Omental fat pad (tissue), 3 donors: ENCODE measurements at regions not wholly inside any gene's neighbourhood (a gene's known extent, or its start where the extent isn't known, plus 50 kb on each side); places are given as distances from the start of the nearest gene placed in this dataset.

ENCODE experiments used
- ATAC-seq: fragments of 150-250 bp; one replicate; pipeline ENCODE4 v1.9.1; 2016; ENCODE audit warnings: mild to moderate bottlenecking, moderate library complexity; ENCODE audit not compliant: low FRiP score
- DNase-seq: peaks from one replicate; pipeline ENCODE4 v3.0.0-alpha.2; 2019; ENCODE audit warnings: low spot score
- TF ChIP-seq, protein P1 (sequence below), 3 donors: fragments of 450-650 bp; IDR thresholded peaks; one replicate each; pipeline ENCODE4 v1.5.1; 2016 to 2017; ENCODE audit warnings: antibody characterized with exemption in 3 of 3, mild to moderate bottlenecking in 3 of 3, moderate library complexity in 2 of 3

DNA sequence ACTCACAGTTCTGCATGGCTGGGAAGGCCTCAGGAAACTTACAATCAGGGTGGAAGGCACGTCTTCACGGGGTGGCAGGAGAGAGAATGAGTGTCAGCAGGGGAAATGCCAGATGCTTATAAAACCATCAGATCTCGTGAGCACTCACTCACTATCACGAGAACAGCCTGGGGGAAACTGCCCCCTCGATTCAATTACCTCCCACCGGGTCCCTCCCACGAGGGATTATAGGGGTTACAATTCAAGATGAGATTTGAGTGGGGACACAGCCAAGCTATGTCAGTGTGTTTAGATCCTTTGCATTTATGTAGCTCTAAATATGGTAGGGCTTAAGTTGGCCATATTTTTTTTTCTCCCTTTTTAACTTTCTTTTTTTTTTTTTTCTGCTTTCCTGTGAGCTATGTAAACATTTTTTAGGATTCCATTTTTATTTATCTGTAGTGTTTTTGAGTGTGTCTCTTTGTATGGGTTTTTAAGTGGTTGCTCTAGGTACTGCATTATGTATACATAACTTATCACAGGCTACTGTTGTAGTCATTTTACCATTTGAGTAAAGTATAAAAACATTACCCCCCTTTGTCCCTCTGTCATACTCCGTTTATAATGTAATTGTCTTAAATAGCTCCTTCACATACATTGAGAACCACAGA lies 79.0 kb downstream of the ADRA2C start:
- TF ChIP-seq, protein P1, sequence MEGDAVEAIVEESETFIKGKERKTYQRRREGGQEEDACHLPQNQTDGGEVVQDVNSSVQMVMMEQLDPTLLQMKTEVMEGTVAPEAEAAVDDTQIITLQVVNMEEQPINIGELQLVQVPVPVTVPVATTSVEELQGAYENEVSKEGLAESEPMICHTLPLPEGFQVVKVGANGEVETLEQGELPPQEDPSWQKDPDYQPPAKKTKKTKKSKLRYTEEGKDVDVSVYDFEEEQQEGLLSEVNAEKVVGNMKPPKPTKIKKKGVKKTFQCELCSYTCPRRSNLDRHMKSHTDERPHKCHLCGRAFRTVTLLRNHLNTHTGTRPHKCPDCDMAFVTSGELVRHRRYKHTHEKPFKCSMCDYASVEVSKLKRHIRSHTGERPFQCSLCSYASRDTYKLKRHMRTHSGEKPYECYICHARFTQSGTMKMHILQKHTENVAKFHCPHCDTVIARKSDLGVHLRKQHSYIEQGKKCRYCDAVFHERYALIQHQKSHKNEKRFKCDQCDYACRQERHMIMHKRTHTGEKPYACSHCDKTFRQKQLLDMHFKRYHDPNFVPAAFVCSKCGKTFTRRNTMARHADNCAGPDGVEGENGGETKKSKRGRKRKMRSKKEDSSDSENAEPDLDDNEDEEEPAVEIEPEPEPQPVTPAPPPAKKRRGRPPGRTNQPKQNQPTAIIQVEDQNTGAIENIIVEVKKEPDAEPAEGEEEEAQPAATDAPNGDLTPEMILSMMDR (IDR thresholded peaks at IDR 0.05): no peak
- ATAC-seq (no peak), DNase-seq (no peak)

DNA sequence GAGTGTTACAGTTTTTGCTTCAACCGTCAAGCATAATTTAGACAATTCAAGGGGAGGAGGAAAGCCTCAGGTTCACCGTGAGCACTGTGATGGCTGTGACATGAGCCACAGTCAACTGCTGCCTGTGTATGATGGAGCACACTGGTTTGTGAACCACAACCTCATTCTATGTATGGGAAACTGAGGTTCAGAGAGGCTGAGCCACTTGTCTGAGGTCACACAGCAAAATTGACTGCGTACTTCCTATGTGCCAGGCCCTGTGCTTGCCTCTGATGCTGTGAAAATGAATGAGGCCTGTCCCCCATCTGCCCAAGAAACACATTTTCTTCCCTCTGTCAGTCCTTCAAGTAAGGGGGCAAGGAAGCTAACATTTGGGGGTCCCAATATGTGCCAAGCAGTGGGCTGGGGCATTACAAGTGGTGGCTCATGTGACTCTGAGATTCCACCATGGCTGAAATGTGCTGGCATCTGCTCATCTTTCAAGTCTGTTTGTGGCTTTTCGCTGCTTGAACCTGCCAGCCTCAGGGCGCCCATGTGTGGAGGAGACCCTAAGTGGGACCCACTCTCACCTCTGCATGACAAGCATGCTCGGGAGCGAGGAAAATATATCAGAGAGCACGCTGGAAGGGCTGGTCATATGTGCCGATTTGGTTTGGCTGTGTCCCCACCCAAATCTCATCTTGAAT lies 79.7 kb downstream of the ADRA2C start:
- no peak for ATAC-seq
- TF ChIP-seq, protein P1 (IDR thresholded peaks at IDR 0.05): no peak
- DNase-seq: no peak

DNA sequence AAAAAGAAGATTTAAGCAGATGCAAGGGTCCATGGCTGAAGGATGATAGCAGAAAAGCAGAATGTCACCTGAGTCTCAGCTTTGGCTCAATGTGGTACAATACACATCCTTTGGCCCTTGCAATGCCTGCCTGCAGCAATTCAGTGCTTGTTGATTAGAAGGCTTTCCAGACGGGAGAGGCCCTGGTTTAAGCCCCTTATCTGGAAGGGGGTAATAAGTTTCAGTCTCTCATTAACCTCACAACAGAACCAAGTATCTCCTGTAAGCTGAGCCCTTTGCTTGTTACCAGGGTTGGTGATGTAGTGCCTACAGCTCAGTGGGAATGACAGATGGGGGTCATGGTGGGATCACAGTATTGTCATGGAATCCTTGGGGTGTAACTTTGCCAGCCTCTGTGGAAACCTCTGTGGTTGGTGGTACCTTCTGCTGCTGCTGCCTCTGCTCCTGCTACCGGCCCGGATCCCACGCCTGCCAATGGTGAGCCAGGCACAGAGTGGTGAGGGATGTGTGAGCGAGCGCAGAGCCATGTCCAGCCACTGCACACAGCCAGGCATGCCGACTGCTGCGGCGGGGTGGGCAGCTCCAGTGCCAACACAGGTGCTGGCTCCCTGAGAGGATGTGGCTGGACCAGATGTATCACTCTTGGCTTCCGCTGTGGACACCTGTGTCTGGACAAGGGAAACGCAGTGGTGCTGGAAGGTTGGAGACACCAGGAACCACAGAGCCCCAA lies 81.2 kb downstream of the ADRA2C start:
- ATAC-seq: peak; percentile 24
- TF ChIP-seq, protein P1 (IDR thresholded peaks at IDR 0.05): no peak

DNA sequence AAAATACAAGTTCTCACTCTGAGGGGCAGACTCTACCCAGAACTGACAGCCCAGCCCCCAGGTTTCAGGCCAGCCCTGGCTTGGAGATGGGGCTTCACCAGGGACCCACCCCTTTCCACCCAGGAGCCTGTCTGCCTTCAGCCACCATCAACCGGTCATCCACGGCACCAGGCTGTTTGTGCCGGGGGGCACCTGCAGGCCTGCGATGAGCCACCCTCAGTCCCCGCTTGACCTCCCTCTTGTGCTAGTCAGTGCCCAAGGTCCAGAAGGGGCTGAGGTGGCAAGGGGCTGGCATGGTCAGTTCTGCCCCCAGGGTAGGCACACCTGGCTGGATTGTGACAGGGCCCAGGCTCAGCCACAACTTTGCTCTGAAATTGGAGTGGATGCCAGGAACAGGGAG lies 82.1 kb downstream of the ADRA2C start:
- no peak for DNase-seq
- TF ChIP-seq, protein P1 (IDR thresholded peaks at IDR 0.05): no peak
- no peak for ATAC-seq

More for the DNA sequence above, 81.2 kb downstream of the ADRA2C start:
- no peak for DNase-seq

DNA sequence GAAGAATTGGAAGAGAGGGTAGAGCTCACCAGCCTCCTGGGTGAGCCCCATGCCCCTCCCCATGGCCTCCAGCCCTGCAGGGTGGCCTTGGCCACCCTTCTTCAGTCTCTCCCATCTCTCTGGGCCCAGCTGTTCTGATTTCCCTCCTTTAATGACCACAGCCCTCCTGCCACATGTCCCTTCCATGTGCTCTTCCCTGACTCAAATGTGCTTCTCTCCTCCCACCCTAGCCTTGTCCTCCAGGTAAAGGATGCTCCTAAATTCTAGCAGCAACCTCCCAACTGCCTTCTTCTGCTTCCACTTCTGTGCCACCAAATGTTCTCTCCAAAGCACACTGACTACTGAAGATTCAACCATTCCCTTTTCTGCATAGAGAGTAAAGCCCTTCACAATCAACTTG lies 83.0 kb downstream of the ADRA2C start:
- TF ChIP-seq, protein P1 (IDR thresholded peaks at IDR 0.05): no peak
- no peak for ATAC-seq
- DNase-seq: no peak

DNA sequence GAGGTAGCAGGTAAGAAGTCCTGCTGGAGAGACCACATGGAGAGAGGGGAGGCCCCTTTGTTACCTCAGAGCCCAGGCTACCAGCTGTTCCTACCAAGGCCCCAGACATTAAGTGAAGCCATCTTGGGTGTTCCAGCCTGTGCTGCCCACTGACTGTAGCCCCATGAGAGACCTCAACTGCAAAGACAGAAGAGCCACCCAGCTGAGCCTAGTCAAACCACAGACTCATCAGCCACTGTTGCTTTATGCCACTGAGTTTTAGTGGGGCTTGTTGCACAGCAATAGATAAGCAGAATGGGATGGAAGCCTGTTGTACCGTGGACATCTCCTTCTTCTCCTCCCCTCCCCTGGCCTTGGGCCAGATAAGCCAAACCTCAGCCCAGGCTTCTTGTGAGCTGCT lies 83.9 kb downstream of the ADRA2C start:
- no peak for DNase-seq
- TF ChIP-seq, protein P1 (IDR thresholded peaks at IDR 0.05): no peak
- no peak for ATAC-seq
